LNCAP (cell line): ENCODE measurements at regions not wholly inside any gene's neighbourhood (a gene's known extent, or its start where the extent isn't known, plus 50 kb on each side); places are given as distances from the start of the nearest gene placed in this dataset.

Experiments used
- CTCF ChIP-seq: fragments of 450-650 bp; IDR thresholded peaks from 2 replicates; pipeline ENCODE4 v1.5.1; 2017; ENCODE audit warnings: mild to moderate bottlenecking

- TF ChIP-seq CTCF: no peak
Measured at GRCh38 chr5:158525663-158526062, 574.1 kb downstream of the EBF1 start.

GRCh38 chr5:158524070-158524469 is 575.6 kb downstream of the EBF1 start:
- no peak for TF ChIP-seq CTCF

GRCh38 chr5:158522776-158523175 is 576.9 kb downstream of the EBF1 start:
- no peak for TF ChIP-seq CTCF

GRCh38 chr5:158521995-158522394 is 577.7 kb downstream of the EBF1 start:
- TF ChIP-seq CTCF: no peak

- no peak for TF ChIP-seq CTCF
Measured at GRCh38 chr5:158519433-158520021, 580.2 kb downstream of the EBF1 start.

GRCh38 chr5:158516521-158516920 is 583.2 kb downstream of the EBF1 start:
- no peak for TF ChIP-seq CTCF

- TF ChIP-seq CTCF: no peak
Measured at GRCh38 chr5:158514986-158515359, 584.7 kb downstream of the EBF1 start.
